Activated CD8-positive, alpha-beta memory T cell treated with anti-CD3 and anti-CD28 coated beads, Interleukin-2, amount 50 U/mL, for 24 hours (primary cell): ENCODE measurements at regions not wholly inside any gene's neighbourhood (a gene's known extent, or its start where the extent isn't known, plus 50 kb on each side); places are given as distances from the start of the nearest gene placed in this dataset.

Experiments
- DNase-seq: peaks from one replicate; pipeline ENCODE4 v3.0.0-alpha.2; 2020; ENCODE audit errors: extremely low read depth

DNA sequence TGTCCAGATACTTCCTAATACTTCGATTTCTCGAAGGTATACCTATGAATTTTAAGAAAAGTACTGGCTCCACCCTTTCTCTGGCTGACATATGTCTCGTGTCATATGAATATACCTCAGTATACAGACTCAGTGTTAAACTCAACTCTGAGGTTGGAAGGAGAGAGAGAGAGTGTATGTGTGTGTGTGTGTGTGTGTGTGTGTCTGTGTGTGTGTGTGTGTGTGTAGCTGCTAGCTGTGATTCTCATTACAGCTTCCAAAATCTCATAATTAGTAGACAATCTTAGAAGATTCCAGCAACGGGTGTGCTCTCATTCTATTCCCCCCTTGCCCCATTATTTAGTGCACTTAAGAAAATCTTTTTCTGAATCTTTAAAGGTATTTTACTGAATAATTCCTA is 380.3 kb upstream of the B3GALT2 start:
- DNase-seq = no peak

DNA sequence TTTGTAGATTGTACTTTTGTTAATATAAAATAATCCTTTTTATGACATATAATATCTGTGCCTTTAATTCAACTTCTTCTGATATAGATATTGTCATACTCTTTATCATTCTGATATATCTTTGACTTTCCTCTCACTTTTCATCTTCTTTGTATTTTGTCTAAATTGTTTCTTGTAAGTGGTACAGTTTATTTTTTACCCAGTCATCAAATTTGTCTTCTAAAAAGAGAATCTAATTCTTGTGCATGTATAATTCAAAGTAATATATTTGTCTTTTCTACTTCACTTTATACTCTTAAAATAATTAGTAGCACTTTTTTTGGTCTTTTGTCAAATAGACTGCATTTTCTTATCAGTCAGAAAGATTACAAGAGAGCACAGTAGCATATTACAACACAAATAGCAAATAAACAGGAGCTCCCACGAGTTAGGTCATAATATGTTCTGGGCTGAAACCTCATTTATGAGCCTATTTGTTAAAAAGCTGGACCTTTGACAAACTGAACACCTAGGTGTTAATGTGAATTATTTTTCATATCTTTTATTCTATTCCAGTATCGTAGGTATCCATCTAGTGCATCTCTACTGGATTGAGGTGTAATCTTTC is 379.7 kb upstream of the B3GALT2 start:
- no peak for DNase-seq

DNA sequence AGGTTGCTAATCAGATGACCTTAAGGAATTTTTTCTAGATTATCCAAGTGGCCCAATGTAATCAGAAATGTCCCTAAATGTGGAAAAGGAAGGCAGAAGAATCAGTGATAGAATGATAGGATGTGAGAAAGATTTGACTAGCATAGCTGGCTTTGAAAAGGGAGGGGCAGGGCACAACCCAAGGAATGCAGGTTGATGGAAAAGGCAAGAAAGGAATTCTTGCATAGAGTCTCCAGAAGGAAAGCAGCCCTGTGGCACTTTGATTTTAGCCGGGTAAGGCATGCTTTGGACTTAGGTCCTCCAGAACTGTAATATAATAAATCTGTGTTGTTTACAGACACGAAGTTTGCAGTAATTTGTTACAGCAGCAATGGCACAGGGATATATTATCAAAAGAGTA is 375.7 kb upstream of the B3GALT2 start:
- DNase-seq = no peak

DNA sequence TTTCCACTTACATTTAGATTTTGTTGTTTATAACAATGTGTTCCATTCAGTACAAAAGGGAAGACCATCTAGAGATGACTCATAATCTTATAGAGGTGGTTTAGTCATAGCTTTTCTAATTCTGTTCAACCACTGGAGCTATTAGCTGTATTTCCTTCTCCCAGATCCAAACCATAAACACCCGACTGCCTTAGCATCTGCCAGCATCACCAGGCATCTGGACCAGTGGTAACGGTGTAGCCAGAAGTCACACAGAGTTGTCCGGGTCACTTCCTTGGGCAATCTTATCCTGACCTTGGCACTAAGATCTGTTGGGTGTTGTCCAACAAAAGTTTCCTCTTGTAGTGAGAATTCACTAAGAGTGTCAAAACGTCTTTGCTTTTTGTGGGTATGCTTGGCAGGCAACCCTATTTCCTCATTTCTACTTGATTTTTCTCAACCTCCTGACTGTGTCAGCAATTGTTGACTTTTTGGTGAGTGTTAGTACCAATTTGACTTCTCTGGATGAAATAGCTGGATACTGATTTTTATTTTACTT is 372.1 kb upstream of the B3GALT2 start:
- DNase-seq = no peak

DNA sequence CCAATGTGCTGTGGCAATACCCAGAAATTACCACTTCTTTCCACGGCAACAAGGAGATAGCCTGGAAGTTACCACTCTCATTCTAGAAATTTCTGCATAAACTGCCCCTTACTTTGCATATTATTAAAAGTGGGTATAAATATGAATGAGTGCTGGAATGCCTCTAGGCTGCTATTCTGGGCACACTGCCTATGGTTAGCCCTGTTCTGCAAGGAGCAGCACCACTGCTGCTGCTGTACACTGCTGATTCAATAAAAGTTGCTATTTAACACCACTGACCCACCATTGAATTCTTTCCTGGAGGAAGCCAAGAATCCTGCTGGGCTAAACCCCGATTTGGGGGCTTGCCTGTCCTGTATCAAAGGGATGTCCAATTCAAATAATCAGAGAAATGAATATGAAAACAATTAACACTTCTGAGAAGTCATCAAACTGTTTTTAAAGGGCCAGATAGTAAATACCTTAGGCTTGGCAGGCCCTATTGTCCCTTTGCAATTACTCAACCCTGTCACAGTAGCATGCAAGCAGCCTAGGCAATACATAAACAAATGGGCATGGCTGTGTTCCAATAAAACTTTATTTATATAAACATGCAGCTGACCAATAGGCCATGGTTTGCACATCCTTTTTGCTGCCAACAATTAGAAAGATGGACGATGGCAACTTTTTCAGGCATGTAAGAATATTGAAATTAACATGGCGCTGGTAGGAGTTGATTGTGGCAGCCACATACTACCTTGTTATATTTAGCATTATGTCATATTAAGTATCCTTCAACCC is 369.4 kb upstream of the B3GALT2 start:
- DNase-seq = no peak

DNA sequence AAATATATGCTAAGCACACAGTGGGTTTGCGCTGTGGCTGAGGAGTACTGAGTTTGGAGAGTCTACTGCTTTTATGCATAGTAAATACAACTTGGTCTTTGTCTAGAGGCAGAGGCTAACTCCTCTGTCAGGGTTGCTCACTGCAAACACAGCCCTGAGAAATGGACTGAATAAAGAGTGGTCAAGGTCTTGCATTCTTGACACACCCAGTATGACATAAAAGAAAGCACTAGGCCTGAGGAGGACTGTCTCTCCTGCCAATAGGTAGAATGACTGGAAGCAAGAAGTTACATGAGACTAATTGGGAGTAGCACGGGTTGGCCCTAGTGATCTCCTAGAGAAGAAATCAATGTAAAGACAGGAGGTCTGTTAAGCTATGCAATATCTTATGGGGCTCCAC is 367.2 kb upstream of the B3GALT2 start:
- no peak for DNase-seq

DNA sequence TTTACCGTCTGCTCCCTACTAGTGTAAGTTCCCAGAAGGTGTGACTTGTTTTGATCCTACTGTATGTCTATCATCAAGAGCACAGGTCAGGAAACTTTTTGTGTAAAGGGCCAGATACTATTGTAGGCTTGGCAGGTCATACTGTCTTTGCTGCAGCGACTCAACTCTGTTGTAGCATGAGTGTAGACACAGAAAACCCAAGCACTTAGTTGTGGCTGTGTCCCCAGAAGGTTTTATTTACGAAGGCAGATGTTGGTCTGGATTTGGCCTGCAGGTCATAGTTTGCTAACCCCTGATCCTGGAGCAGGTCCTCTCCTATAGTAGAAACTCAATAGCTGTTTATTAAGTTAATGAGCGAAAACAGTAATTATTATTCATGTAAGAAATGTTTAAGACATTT is 365.9 kb upstream of the B3GALT2 start:
- no peak for DNase-seq

DNA sequence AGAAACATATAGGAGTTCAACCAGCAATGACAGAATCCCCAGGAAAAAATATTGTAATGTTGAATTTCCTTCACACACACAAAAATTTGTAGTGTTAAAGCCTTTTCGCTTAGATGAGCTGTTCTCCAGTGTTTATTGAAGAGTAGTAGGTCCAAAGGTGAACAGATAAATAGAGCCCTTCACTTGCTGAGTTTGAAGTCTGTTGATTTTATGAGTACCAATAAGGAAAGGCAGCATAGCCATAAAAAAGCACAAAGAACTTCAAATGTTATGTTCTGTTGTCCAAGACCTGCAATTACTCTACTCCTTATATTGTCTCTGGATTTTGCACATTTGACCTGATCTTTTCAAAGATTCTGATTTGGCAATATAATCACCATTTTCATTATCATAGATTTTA is 362.7 kb upstream of the B3GALT2 start:
- no peak for DNase-seq

DNA sequence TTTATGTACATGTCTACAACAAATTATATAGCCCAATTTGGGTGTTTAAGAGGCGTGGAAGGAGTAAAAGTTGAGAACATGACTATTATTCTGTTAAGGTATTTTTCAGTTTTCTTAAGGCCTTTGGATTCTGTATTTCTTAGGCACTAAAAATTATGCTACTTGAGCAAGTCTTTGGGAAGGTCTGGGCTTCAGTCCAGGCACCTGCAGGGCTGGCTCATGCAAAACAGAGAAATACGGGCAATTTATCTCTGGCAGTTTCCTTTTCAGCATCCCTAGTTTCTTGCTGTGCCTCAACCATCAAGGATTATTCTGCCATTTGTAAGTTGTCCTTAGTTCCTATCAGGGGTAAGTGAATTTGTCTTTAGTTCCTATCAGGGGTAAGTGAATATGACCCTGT is 358.8 kb upstream of the B3GALT2 start:
- no peak for DNase-seq

DNA sequence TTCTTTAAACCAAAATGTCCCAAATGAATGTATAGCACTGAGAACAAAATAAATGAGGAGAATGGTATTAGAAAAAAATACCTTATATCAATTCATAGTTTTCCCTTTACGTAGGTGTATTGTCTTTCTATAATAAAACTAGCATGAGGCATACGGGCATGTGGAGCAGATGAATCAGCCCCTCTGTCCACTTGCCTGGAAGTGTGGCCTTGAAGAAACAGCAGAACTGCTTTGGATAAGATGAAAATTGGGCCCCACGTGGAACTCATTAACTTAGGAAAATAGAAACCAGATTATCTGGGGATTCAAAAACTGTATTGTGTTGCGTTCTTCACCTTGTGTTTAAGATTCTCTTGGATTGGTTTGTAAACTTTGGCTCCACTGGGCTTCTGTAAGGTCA is 356.8 kb upstream of the B3GALT2 start:
- DNase-seq = no peak

DNA sequence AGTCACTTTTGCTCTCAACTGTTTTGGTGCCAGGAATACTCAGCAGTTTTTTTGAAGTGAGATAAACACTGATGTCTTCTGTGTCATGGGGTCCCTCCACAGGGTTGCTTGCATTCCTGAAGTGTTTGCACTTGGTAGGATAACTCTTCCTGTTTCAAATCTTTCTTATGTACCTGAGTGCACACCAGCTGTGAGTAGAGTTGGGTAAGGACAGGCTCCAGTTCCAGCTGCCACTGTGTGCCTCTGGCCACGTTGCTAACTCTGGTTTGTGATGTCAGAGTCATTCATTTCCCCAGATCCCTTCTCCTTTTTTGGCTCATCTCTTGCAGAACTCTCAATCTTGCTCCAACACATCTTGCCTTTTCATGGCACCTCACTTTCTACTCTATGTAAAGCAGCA is 356.3 kb upstream of the B3GALT2 start:
- DNase-seq = no peak

DNA sequence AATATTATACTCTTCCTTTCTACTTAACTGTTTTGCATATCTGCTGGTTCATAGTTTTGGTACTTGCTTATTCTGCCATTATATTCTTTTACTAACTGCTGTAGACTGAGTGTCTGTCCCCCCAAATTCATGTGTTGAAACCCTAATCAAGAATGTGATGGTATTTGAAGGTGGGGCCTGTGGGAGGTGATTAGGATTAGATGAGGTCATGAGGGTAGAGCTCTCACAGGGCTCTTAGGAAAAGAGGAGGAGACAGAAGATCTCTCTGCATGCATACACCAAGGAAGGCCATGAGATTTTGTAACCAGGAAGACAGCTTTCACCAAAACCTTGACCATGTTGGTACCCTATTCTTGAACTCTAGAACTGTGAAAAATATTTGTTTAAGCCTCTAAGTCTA is 354.1 kb upstream of the B3GALT2 start:
- DNase-seq = no peak

DNA sequence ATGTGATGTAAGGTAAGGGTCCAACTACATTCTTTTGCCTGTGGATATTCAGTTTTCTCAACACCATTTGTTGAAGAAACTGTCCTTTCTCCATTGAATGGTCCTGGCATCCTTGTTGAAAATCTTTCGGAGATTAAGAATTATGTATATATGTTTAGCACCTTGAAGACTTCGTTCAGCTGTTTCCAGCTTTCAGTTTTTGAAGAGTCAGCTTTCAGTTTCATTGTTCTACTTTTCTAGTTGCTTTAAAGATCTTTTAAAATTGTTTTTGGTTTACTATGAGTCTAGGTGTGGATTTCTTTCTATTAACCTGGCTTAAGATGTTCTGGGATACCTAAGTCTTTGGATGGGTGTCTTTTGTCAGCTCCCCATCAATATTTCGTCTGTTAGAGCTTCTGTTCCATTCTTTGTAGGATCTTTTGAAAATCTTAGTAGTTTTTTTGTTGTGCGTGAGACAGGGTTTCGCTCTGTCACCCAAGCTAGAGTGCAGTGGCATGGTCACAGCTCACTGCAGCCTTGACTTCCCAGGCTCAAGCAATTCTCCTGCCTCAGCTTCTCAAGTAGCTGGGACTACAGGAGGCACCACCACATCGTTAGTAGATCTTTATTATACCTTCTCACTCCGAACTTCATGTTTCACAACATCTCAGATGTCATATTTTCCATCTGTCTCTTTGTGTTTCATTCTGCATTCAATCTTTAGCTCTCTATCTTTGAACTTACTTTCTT is 353.5 kb upstream of the B3GALT2 start:
- DNase-seq = no peak

DNA sequence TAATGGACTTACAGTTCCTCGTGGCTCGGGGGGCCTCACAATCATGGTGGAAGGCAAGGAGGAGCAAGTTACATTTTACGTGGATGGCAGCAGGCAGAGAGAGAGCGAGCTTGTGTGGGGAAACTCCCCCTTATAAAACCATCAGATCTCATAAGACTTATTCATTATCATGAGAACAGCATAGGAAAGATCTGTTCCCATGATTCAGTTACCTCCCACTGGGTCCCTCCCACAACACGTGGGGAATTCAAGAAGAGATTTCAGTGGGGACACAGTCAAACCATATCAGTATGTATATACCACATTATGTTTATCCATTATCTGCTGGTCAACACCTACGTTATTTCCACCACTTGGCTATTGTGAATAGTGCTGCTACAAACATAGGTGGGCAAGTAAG is 352.3 kb upstream of the B3GALT2 start:
- DNase-seq = no peak

DNA sequence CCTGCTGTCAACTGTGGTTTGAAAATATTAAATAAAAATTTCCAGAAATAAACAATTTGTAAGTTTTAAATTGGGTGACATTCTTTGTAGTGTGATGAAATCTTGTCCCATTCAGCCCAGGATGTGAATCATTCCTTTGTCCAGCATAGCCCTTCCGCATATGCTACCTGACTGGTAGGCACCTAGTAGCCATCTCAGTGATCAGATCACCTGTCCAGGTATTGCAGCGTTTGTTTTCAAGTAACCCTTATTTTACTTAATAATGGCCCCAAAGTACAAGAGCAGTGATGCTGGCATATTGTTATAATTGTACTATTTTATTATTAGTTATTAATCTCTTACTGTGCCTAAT is 351.6 kb upstream of the B3GALT2 start:
- no peak for DNase-seq

DNA sequence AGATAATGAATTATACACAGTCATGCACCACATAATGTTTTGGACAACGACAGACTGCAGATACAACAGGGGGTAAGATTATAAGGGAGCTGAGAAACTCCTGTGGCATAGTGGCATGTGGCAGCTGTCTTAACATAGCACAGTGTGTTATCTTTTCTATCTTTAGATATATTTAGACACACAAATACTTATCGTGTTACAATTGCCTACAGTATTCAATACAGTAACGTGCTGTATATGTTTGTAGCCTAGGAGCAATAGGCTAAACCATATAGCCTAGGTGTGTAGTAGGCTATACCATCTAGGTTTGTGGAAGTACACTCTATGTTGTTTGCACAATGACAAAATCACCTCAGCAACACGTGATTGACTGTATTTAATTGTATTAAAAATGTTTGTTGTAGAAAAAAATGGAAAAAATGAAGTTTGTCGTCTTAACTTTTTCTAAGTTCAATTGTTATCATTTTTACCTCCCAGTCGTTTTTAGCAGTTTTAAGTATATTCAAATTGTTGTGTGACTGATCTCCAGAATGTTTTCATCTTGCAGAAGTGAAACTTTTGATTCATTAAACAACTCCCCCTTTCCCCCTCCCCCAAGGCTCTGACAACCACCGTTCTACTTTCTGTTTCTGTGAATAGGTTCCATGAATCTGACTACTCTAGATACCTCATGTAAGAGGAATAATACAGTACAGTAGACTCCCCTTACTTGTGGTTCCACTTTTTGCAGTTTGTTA is 351.0 kb upstream of the B3GALT2 start:
- DNase-seq = peak; percentile 54

DNA sequence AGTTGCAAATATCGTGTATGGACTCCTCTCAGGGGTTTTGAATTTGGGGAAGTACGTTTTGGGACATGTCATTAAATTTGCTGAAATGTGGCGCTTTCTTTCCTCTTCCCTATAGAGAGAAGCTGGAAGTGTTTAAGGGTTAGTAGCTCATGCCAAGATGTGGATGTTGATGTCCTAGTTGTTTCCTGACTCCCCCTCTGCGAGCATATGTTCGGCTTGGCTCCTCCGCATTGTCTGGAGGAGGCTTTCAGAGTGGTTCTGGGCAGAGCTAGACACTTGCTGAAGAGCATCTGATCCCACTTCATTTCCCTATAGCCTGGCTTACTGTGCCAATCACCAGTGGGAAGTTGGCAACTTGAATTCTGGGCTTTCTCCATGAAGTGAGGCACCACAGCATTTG is 347.4 kb upstream of the B3GALT2 start:
- no peak for DNase-seq

DNA sequence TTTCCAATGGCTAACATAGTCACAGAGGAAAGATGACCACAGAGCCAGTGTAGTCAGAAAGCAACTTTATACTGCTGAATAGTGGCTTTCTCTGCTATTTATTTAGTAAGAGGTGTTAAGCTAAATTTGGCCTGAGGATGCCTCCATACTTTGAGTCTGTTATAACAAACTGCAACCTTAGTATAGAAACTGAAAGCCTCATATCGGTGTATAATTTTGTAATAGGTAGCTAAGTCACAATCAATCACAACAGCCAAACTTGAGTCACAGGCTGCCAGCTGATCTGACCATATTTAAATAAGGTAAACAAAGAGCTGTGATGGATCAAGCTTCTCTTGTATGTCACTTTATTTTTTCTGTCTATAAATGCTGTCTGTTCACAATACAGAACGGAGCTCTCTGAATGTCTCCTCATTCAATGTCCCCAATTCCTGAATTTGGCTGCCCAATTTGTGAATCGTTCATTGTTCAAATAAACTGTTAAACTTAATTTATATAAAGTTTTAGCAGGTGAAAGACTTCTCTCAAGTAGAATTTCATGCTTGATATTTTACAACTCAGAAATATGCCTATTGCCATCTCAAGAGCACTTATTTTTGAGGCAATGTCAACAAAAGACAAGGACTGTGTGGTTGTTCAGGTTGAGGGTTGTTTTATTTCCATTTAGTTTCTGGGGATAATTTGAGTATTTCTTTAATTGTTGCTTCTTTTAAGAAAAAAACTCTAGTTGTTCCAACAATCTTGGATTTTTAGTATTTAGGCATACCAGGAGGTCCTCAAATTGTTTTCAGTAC is 339.7 kb upstream of the B3GALT2 start:
- no peak for DNase-seq

DNA sequence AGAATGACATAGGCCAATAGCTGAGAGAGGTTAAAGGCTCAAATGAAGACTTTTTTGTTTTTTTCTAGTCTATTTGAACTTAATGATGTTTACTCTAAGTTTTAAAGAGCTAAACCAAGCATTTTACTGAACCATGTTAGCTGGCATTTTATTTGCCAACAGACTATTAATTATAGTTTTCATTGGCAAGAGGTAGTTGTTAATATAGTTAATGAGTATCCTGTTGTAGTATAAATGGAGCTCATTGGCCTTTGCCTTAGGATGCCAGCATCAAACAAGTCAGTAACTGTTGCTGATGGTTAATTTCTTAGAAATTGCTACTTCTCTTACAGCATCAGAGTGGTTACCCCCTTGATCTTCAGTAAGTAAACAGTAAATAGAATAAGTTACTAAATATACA is 339.0 kb upstream of the B3GALT2 start:
- no peak for DNase-seq

DNA sequence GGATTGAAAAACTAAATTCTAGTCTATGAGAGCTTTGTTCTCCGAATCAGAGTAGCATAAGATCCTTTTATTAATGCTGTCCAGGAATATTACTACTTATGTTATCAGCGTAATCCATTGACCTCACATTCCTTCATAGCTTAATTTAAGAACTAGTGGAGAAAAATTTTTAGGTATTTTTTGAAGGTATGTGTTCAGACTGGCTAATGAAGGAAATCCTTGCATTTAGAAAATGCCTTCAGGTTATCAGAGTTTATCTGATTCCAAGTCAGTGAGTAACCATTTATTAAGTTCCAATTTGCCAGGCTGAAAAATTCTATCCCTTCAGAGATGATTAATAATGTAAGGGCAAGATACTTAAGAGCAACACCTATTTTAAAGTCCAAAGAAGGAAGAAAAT is 338.2 kb upstream of the B3GALT2 start:
- DNase-seq = no peak

DNA sequence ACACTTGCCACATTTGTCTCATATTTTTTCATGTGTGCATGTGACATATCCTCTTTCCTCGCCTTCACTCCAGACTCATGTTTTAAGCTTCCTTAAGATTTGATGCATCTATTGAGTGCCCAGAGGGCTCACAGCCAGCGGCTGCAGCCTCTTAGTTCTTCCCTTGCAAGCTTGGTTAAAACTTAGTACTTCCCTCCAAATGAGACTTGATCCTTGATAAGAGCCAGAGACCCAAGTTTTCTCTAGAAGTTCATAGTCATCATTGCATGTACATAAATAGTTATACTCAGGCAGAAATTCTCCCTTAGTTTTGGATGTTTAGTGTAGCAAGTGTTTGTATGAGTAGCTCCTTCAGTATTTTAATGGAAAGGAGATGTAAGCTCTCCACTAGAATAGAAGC is 337.6 kb upstream of the B3GALT2 start:
- DNase-seq = no peak

DNA sequence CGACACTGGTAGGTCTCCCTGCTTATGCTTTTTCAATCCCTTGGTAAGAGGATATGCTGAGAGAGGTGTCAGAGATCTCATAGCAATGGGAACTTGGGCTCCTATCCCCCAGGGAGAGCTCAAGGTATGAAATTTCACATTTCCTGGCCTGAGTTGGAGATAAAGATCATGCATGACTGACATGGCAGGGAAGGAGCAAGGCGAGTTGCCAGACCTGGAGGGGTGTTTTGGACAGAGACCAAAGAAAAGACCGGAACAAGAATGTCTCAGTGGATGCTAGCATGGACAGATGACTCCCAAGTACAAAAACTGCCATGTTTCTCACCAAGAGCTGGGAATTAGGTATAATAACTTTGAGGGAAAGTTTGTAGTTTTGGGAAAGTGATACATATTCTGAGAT is 334.1 kb upstream of the B3GALT2 start:
- no peak for DNase-seq
